ENCODE measurements at regions not wholly inside any gene's neighbourhood (a gene's known extent, or its start where the extent isn't known, plus 50 kb on each side); places are given as distances from the start of the nearest gene placed in this dataset.

DNA sequence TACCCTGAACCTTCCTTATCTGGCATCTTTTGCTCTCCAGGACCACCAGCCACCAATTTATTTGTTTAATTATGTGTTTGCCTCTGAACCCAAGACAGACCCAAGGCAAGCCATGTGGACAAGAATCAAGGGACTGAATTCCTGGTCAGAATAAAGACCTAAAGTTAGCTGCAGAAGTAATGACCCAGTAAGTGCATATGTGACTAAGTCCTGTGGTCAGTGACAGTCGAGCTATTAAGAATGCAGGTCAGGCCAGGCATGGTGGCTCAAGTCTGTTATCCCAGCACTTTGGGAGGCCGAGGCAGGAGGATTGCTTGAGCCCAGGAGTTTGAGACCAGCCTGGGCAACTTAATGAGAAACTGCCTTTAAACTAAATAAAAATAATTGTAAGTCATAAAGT is 139.4 kb downstream of the CCDC71L start:
- TF ChIP-seq, protein P1, sequence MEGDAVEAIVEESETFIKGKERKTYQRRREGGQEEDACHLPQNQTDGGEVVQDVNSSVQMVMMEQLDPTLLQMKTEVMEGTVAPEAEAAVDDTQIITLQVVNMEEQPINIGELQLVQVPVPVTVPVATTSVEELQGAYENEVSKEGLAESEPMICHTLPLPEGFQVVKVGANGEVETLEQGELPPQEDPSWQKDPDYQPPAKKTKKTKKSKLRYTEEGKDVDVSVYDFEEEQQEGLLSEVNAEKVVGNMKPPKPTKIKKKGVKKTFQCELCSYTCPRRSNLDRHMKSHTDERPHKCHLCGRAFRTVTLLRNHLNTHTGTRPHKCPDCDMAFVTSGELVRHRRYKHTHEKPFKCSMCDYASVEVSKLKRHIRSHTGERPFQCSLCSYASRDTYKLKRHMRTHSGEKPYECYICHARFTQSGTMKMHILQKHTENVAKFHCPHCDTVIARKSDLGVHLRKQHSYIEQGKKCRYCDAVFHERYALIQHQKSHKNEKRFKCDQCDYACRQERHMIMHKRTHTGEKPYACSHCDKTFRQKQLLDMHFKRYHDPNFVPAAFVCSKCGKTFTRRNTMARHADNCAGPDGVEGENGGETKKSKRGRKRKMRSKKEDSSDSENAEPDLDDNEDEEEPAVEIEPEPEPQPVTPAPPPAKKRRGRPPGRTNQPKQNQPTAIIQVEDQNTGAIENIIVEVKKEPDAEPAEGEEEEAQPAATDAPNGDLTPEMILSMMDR (IDR thresholded peaks at IDR 0.05; ENCODE audit: low read depth, low read length) = no peak
- POLR2A ChIA-PET = no interaction called here

DNA sequence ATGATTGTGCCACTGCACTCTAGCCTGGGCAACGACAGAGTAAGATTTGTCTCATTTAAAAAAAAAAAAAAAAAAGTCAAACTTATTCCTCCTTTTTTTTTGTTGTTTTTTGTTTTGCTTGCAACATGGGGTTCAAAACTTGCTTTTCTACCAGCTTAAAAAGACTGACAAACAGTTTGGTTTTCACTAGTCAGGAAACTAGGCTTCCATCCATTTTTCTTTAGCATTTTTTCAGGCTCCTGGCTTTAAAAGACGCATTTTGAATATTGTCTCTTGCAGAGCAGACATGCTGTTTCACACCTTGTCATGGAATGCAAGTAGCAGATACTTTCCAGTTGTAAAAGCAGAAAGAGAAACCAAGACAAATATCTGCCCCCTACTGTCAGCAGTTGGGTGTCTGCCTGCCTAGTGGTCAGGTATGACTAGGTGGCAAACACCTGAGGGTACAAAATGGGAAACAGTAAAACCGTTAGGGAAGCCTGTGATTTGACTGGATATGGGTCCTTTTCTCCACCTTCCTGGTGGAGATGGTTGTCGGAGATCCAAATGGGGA is 139.9 kb downstream of the CCDC71L start:
- Histone ChIP-seq H3K4me3 (ENCODE audit: low read depth, low read length) (no peak overlapping the region), H3K27me3 (ENCODE audit: control insufficient read depth, insufficient read depth, low read length) (peaks cover 5% of the 10 kb centered on the region), H3K9me3 (ENCODE audit: control insufficient read depth, insufficient read depth, low read length) (no peaks in the 10 kb centered on the region), H3K27ac (ENCODE audit: low read depth, low read length) (no peak overlapping the region)
- TF ChIP-seq, protein P1 (IDR thresholded peaks at IDR 0.05; ENCODE audit: low read depth, low read length) = no peak
- no peak for DNase-seq (ENCODE audit: low read depth, low spot score)
- ChIA-PET CTCF (interaction anchor here (0.6 kb wide), 3 partner anchors 215 to 634 kb away, joined by 3 to 4 read pairs (median 3); no protein-coding TSS in a partner anchor), POLR2A (no interaction called here)

More for the DNA sequence above, 139.4 kb downstream of the CCDC71L start:
- Histone ChIP-seq H3K27me3 (ENCODE audit: control insufficient read depth, insufficient read depth, low read length) (peaks cover 5% of the 10 kb centered on the region), H3K9me3 (ENCODE audit: control insufficient read depth, insufficient read depth, low read length) (no peaks in the 10 kb centered on the region), H3K4me3 (ENCODE audit: low read depth, low read length) (no peak overlapping the region), H3K27ac (ENCODE audit: low read depth, low read length) (no peak overlapping the region)
- CTCF ChIA-PET = interaction anchor here (0.6 kb wide), 2 partner anchors 215 to 634 kb away, joined by 3 to 4 read pairs; no protein-coding TSS in a partner anchor
- no peak for DNase-seq (ENCODE audit: low read depth, low spot score)

DNA sequence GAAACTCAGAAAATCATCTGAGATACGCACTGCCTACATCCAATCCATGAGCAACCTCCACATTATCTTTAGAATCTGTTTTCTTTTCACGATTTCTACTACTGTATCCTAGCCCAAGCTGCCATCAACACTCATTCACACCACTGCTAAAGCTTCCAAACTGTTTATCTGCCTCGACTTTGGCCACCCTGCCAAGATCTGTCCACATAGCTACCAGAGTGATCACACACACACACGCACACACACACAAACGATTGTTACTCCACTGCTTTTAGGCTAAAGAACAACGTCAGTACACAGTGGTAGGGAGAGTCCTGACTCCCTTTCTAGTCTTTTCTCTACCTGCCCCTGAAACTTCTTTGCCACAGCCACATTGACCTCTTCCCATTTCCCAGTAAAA is 142.0 kb downstream of the CCDC71L start:
- POLR2A ChIA-PET = no interaction called here
- CTCF ChIA-PET = no interaction called here
- no peak for DNase-seq (ENCODE audit: low read depth, low spot score)
- H3K27me3 ChIP-seq (ENCODE audit: control insufficient read depth, insufficient read depth, low read length) = peaks cover 6% of the 10 kb centered on the region
- H3K27ac ChIP-seq (ENCODE audit: low read depth, low read length) = no peak overlapping the region
- TF ChIP-seq, protein P1 (IDR thresholded peaks at IDR 0.05; ENCODE audit: low read depth, low read length) = no peak
- H3K9me3 ChIP-seq (ENCODE audit: control insufficient read depth, insufficient read depth, low read length) = no peaks in the 10 kb centered on the region
- H3K4me3 ChIP-seq (ENCODE audit: low read depth, low read length) = no peak overlapping the region

DNA sequence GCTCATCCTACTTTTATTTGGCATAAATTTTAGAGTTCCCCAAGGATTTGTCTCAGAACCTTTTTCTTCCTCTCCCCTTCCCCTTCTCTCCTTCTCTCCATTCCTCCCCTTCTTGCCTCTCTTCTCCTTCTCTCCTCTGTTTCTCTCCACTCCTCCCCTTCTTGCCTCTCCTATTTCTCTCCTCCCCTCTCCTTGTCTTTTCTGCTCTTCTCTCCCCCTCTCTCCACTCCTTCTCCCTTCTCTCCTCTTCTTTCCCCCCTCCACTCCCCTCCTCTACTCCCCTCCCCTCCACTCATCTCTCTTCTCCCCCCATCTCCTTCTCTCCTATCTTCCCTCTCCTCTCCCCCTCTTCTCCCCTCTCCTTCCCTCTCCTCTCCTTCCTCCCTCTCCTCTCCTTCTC is 142.7 kb downstream of the CCDC71L start:
- Histone ChIP-seq H3K9me3 (ENCODE audit: control insufficient read depth, insufficient read depth, low read length) (no peaks in the 10 kb centered on the region), H3K27ac (ENCODE audit: low read depth, low read length) (no peak overlapping the region), H3K27me3 (ENCODE audit: control insufficient read depth, insufficient read depth, low read length) (peaks cover 8% of the 10 kb centered on the region), H3K4me3 (ENCODE audit: low read depth, low read length) (no peak overlapping the region)
- TF ChIP-seq, protein P1 (IDR thresholded peaks at IDR 0.05; ENCODE audit: low read depth, low read length) = no peak
- no peak for DNase-seq (ENCODE audit: low read depth, low spot score)
- POLR2A ChIA-PET = no interaction called here
- CTCF ChIA-PET = no interaction called here

DNA sequence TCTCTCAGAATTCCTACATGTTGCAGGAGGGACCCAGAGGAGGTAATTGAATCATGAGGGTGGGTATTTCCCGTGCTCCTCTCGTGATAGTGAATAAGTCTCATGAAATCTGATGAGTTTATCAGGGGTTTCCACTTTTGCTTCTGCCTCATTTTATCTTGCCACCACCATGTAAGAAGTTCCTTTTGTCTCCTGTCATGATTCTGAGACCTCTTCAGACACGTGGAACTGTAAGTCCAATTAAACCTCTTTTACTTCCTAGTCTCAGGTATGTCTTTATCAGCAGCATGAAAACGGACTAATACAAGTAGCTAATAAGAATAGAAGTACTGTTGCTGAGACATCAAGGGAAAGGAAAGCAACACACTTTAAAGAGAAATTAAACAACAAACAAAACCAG is 143.4 kb downstream of the CCDC71L start:
- ChIA-PET POLR2A (no interaction called here), CTCF (no interaction called here)
- TF ChIP-seq, protein P1 (IDR thresholded peaks at IDR 0.05; ENCODE audit: low read depth, low read length) = no peak
- DNase-seq (ENCODE audit: low read depth, low spot score) = no peak
- H3K9me3 ChIP-seq (ENCODE audit: control insufficient read depth, insufficient read depth, low read length) = no peaks in the 10 kb centered on the region
- no peak overlapping the region for H3K4me3 ChIP-seq (ENCODE audit: low read depth, low read length)
- peaks cover 8% of the 10 kb centered on the region for H3K27me3 ChIP-seq (ENCODE audit: control insufficient read depth, insufficient read depth, low read length)
- H3K27ac ChIP-seq (ENCODE audit: low read depth, low read length) = no peak overlapping the region

Data from AG04450 (cell line).